Upper lobe of left lung (tissue), 4 donors: ENCODE measurements at regions not wholly inside any gene's neighbourhood (a gene's known extent, or its start where the extent isn't known, plus 50 kb on each side); places are given as distances from the start of the nearest gene placed in this dataset.

Experiments used
- CTCF ChIP-seq, 6 experiments: fragments of 450-650 bp in 4 of 6; fragments of 200-600 bp in 2 of 6; sonication (generic) in 2 of 6; IDR thresholded peaks; one replicate each; pipeline ENCODE4 v1.5.1; 2016 to 2019; ENCODE audit warnings: antibody characterized with exemption in 6 of 6
- EP300 ChIP-seq, 4 donors: sonication (generic); formaldehyde crosslinking; IDR thresholded peaks; one replicate each; pipeline ENCODE4 v1.5.1; 2017; ENCODE audit warnings: antibody characterized with exemption in 4 of 4, control low read depth in 2 of 4

- TF ChIP-seq CTCF (IDR thresholded peaks at IDR 0.05) (no peak), EP300 (IDR thresholded peaks at IDR 0.05) (no peak)
Observed at GRCh38 chr18:6558446-6559156, 143.9 kb upstream of the L3MBTL4 start.
